Loucy (cell line): ENCODE measurements at regions not wholly inside any gene's neighbourhood (a gene's known extent, or its start where the extent isn't known, plus 50 kb on each side); places are given as distances from the start of the nearest gene placed in this dataset.

ENCODE experiments used
- H2AFZ ChIP-seq: fragments of 200-600 bp; sonication (generic); 2 replicates; pipeline ENCODE4 v1.6.0; 2016; ENCODE audit warnings: antibody characterized with exemption, mild to moderate bottlenecking, low read length, moderate library complexity
- H3F3A ChIP-seq: fragments of 200-600 bp; 2 replicates; pipeline ENCODE4 v1.6.0; 2016; ENCODE audit warnings: antibody characterized with exemption, low read depth, mild to moderate bottlenecking
- H3K27me3 ChIP-seq: fragments of 200-600 bp; sonication (generic); 2 replicates; pipeline ENCODE4 v1.6.1; 2014; ENCODE audit warnings: low read length, mild to moderate bottlenecking; ENCODE audit not compliant: insufficient read depth, poor library complexity, severe bottlenecking
- H3K36me3 ChIP-seq: fragments of 200-600 bp; sonication (generic); 2 replicates; pipeline ENCODE4 v1.6.1; 2016; ENCODE audit warnings: low read length; ENCODE audit not compliant: insufficient read depth
- H3K4me1 ChIP-seq: fragments of 200-600 bp; sonication (generic); 2 replicates; pipeline ENCODE4 v1.5.1; 2014; ENCODE audit warnings: low read length, mild to moderate bottlenecking; ENCODE audit not compliant: insufficient read depth, poor library complexity, severe bottlenecking
- H3K4me2 ChIP-seq: fragments of 200-600 bp; sonication (generic); 2 replicates; pipeline ENCODE4 v1.6.0; 2014; ENCODE audit warnings: antibody characterized with exemption, low read length, low read depth, mild to moderate bottlenecking; ENCODE audit not compliant: poor library complexity, severe bottlenecking
- H3K4me3 ChIP-seq: fragments of 200-600 bp; sonication (generic); 2 replicates; pipeline ENCODE4 v1.5.1; 2014; ENCODE audit warnings: low read length, mild to moderate bottlenecking, mixed read lengths; ENCODE audit not compliant: poor library complexity, severe bottlenecking
- H3K79me2 ChIP-seq: fragments of 200-600 bp; sonication (generic); 2 replicates; pipeline ENCODE4 v1.6.1; 2014; ENCODE audit warnings: low read length; ENCODE audit not compliant: insufficient read depth
- H3K9ac ChIP-seq: fragments of 200-600 bp; sonication (generic); 2 replicates; pipeline ENCODE4 v1.6.0; 2014; ENCODE audit warnings: mild to moderate bottlenecking, low read depth, low read length, moderate library complexity; ENCODE audit not compliant: poor library complexity, severe bottlenecking
- H3K9me2 ChIP-seq: fragments of 200-600 bp; sonication (generic); replicated peaks from 2 replicates; pipeline ENCODE4 v1.6.1; 2016; ENCODE audit warnings: low read depth, low read length, mixed read lengths
- H3K9me3 ChIP-seq: fragments of 200-600 bp; sonication (generic); 2 replicates; pipeline ENCODE4 v1.6.1; 2014; ENCODE audit warnings: mild to moderate bottlenecking, antibody characterized with exemption, low read length, low read depth; ENCODE audit not compliant: insufficient read depth
- H4K20me1 ChIP-seq: fragments of 200-600 bp; sonication (generic); 2 replicates; pipeline ENCODE4 v1.6.0; 2014; ENCODE audit warnings: antibody characterized with exemption, low read length, mild to moderate bottlenecking; ENCODE audit not compliant: insufficient read depth, poor library complexity, severe bottlenecking
- EZH2phosphoT487 ChIP-seq: fragments of 200-600 bp; IDR thresholded peaks from 2 replicates; pipeline ENCODE4 v1.6.1; 2018; ENCODE audit warnings: antibody characterized with exemption, mild to moderate bottlenecking, moderate library complexity, borderline replicate concordance
- TF ChIP-seq, protein P1 (sequence below): fragments of 200-600 bp; sonication (generic); conservative IDR thresholded peaks from 2 replicates; pipeline ENCODE4 v1.5.1; 2014; ENCODE audit warnings: mild to moderate bottlenecking, antibody characterized with exemption, low read length

DNA sequence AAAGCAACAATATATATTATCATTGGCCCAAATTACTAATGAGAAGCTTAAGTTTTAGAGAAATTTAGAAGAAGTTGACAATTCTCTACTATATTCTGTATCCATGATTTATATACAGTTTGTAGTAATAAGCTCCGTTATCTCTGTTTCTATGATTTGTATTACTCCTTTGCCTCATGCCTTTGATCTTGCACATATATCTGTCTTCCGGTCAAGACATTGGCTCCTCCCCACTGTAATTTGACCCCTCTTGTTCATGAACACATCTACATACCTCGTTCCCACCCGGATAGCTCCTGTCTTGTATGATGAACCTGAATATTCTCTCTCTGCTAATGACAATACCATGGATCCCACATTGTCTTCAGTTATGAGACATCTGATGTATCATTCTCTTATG is 581.0 kb upstream of the RGS18 start:
- Histone ChIP-seq H3K36me3 (no peaks in the 10 kb centered on the region), H3K9me3 (no peaks in the 10 kb centered on the region), H3K27me3 (no peaks in the 10 kb centered on the region), H4K20me1 (no peaks in the 10 kb centered on the region), H3K4me3 (no peak overlapping the region), H2AFZ (no peak overlapping the region), H3F3A (no peaks in the 10 kb centered on the region), H3K79me2 (no peaks in the 10 kb centered on the region), H3K4me1 (no peaks in the 10 kb centered on the region), H3K9me2 (no peaks in the 10 kb centered on the region), H3K4me2 (no peak overlapping the region), H3K9ac (no peak overlapping the region)
- TF ChIP-seq, protein P1, sequence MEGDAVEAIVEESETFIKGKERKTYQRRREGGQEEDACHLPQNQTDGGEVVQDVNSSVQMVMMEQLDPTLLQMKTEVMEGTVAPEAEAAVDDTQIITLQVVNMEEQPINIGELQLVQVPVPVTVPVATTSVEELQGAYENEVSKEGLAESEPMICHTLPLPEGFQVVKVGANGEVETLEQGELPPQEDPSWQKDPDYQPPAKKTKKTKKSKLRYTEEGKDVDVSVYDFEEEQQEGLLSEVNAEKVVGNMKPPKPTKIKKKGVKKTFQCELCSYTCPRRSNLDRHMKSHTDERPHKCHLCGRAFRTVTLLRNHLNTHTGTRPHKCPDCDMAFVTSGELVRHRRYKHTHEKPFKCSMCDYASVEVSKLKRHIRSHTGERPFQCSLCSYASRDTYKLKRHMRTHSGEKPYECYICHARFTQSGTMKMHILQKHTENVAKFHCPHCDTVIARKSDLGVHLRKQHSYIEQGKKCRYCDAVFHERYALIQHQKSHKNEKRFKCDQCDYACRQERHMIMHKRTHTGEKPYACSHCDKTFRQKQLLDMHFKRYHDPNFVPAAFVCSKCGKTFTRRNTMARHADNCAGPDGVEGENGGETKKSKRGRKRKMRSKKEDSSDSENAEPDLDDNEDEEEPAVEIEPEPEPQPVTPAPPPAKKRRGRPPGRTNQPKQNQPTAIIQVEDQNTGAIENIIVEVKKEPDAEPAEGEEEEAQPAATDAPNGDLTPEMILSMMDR, result no peak
- TF ChIP-seq EZH2phosphoT487, result no peak

DNA sequence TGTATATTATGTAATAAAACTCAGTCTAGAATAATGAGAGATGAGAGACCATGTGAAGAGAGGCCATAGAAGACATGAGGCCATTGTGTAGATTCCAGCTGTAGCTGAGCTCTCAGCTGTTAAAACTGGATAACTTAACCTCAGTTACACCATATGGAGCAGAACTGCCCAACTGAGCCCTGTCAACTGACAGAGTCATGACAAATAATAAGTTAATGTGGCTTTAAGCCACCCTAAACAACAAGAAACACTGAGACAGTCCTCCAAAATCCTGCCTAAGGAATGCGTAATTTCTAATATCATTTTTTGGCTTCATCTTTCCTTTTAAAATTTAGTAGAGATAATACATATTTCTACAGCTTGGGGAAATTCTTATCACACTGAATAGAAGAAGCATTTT is 580.0 kb upstream of the RGS18 start:
- H3K9ac ChIP-seq, result no peak overlapping the region
- no peaks in the 10 kb centered on the region for H3K79me2 ChIP-seq
- no peaks in the 10 kb centered on the region for H3K9me3 ChIP-seq
- H3K4me2 ChIP-seq, result no peak overlapping the region
- no peak overlapping the region for H2AFZ ChIP-seq
- no peaks in the 10 kb centered on the region for H3K27me3 ChIP-seq
- H4K20me1 ChIP-seq, result no peaks in the 10 kb centered on the region
- no peaks in the 10 kb centered on the region for H3F3A ChIP-seq
- TF ChIP-seq, protein P1, result no peak
- no peak for TF ChIP-seq EZH2phosphoT487
- H3K4me1 ChIP-seq, result no peaks in the 10 kb centered on the region
- no peak overlapping the region for H3K4me3 ChIP-seq
- H3K9me2 ChIP-seq, result no peaks in the 10 kb centered on the region
- no peaks in the 10 kb centered on the region for H3K36me3 ChIP-seq

DNA sequence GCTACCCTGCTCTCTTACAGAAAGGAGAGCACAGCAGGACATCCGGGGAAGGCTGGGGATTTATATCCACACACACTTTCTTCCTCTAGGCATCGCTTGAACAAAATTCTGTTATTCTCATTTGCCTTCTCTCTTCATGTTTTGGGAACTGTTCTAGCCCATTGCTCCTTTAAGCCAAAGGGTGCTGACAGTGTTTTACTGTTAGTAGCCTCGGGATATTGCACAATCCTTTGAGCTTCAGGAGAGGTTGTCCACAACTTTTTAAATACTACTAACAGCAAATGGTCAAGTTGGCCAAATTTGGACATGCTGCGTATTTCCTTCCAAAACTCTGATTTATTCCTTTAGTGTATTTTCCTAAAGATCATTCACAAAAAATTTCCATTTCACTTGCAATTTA is 579.2 kb upstream of the RGS18 start:
- Histone ChIP-seq H3K4me1 (no peaks in the 10 kb centered on the region), H3K4me3 (no peak overlapping the region), H3K27me3 (no peaks in the 10 kb centered on the region), H3K79me2 (no peaks in the 10 kb centered on the region), H2AFZ (no peak overlapping the region), H4K20me1 (no peaks in the 10 kb centered on the region), H3K9me3 (no peaks in the 10 kb centered on the region), H3K4me2 (no peak overlapping the region), H3K36me3 (no peaks in the 10 kb centered on the region), H3F3A (no peaks in the 10 kb centered on the region), H3K9me2 (no peaks in the 10 kb centered on the region), H3K9ac (no peak overlapping the region)
- TF ChIP-seq, protein P1, result no peak
- no peak for TF ChIP-seq EZH2phosphoT487
